WTC11 (cell line): ENCODE measurements at regions not wholly inside any gene's neighbourhood (a gene's known extent, or its start where the extent isn't known, plus 50 kb on each side); places are given as distances from the start of the nearest gene placed in this dataset.

Experiments
- TF ChIP-seq, protein P1 (sequence below): sonication (generic); formaldehyde crosslinking; IDR thresholded peaks from 2 replicates; pipeline ENCODE4 v1.8.1; 2022; ENCODE audit warnings: low read depth, missing genetic modification reagents, borderline replicate concordance
- TF ChIP-seq, protein P2 (sequence below): fragments of 200-600 bp; IDR thresholded peaks from 2 replicates; pipeline ENCODE4 v1.8.0; 2022; ENCODE audit warnings: antibody characterized with exemption
- TF ChIP-seq, protein P3 (sequence below): sonication (generic); formaldehyde crosslinking; IDR thresholded peaks from 2 replicates; pipeline ENCODE4 v1.8.1; 2023; ENCODE audit warnings: mild to moderate bottlenecking, missing genetic modification reagents, moderate library complexity
- TF ChIP-seq, protein P4 (sequence below): sonication (generic); formaldehyde crosslinking; IDR thresholded peaks from 2 replicates; pipeline ENCODE4 v1.8.1; 2023; ENCODE audit warnings: mild to moderate bottlenecking, moderate library complexity, missing genetic modification reagents
- TF ChIP-seq, protein P5 (sequence below): sonication (generic); formaldehyde crosslinking; IDR thresholded peaks from 2 replicates; pipeline ENCODE4 v1.8.0; 2022; ENCODE audit warnings: mild to moderate bottlenecking, missing genetic modification reagents
- TF ChIP-seq, protein P6 (sequence below): sonication (generic); formaldehyde crosslinking; conservative IDR thresholded peaks from 2 replicates; pipeline ENCODE4 v1.8.1; 2022; ENCODE audit warnings: mild to moderate bottlenecking, missing genetic modification reagents

DNA sequence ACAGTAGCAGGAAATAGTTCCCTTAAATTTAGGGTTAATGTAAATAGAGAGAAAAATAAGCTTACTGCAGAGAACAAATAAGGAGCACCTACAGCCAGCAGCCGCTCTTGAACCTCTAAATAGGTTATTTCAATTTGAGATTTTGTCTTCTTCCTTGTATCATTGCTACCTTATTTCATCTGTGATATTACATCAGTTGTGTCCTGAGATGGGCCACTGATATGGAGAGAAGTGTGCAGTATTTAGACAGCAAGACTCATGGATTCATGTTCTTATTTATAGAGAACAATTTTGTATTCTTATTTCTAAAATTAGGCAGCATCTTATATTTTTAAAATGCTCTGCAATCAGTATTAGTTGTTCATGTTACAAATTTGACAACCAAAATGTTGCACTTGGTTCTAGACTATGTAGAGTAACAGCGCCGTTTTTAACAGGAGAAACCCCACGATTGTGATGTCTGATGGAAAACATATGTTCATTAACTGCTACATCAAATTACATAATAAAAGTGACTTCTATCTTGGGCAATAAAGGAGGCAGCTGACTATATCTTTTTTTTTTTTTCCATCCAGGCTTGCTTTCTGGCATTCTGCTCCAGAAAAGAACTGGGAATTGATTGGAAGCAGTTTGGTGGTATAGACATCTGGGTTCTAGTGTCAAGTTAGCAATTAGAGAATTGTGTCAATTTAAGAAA is 117.9 kb downstream of the CAND1 start:
- TF ChIP-seq, protein P1, sequence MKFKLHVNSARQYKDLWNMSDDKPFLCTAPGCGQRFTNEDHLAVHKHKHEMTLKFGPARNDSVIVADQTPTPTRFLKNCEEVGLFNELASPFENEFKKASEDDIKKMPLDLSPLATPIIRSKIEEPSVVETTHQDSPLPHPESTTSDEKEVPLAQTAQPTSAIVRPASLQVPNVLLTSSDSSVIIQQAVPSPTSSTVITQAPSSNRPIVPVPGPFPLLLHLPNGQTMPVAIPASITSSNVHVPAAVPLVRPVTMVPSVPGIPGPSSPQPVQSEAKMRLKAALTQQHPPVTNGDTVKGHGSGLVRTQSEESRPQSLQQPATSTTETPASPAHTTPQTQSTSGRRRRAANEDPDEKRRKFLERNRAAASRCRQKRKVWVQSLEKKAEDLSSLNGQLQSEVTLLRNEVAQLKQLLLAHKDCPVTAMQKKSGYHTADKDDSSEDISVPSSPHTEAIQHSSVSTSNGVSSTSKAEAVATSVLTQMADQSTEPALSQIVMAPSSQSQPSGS: no peak
- TF ChIP-seq, protein P2, sequence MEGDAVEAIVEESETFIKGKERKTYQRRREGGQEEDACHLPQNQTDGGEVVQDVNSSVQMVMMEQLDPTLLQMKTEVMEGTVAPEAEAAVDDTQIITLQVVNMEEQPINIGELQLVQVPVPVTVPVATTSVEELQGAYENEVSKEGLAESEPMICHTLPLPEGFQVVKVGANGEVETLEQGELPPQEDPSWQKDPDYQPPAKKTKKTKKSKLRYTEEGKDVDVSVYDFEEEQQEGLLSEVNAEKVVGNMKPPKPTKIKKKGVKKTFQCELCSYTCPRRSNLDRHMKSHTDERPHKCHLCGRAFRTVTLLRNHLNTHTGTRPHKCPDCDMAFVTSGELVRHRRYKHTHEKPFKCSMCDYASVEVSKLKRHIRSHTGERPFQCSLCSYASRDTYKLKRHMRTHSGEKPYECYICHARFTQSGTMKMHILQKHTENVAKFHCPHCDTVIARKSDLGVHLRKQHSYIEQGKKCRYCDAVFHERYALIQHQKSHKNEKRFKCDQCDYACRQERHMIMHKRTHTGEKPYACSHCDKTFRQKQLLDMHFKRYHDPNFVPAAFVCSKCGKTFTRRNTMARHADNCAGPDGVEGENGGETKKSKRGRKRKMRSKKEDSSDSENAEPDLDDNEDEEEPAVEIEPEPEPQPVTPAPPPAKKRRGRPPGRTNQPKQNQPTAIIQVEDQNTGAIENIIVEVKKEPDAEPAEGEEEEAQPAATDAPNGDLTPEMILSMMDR: no peak
- TF ChIP-seq, protein P3, sequence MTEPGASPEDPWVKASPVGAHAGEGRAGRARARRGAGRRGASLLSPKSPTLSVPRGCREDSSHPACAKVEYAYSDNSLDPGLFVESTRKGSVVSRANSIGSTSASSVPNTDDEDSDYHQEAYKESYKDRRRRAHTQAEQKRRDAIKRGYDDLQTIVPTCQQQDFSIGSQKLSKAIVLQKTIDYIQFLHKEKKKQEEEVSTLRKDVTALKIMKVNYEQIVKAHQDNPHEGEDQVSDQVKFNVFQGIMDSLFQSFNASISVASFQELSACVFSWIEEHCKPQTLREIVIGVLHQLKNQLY: no peak
- TF ChIP-seq, protein P4, sequence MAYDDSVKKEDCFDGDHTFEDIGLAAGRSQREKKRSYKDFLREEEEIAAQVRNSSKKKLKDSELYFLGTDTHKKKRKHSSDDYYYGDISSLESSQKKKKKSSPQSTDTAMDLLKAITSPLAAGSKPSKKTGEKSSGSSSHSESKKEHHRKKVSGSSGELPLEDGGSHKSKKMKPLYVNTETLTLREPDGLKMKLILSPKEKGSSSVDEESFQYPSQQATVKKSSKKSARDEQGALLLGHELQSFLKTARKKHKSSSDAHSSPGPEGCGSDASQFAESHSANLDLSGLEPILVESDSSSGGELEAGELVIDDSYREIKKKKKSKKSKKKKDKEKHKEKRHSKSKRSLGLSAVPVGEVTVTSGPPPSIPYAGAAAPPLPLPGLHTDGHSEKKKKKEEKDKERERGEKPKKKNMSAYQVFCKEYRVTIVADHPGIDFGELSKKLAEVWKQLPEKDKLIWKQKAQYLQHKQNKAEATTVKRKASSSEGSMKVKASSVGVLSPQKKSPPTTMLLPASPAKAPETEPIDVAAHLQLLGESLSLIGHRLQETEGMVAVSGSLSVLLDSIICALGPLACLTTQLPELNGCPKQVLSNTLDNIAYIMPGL (CRISPR knock-in tag): no peak
- TF ChIP-seq, protein P5, sequence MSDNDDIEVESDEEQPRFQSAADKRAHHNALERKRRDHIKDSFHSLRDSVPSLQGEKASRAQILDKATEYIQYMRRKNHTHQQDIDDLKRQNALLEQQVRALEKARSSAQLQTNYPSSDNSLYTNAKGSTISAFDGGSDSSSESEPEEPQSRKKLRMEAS (CRISPR knock-in tag): no peak
- TF ChIP-seq, protein P6, sequence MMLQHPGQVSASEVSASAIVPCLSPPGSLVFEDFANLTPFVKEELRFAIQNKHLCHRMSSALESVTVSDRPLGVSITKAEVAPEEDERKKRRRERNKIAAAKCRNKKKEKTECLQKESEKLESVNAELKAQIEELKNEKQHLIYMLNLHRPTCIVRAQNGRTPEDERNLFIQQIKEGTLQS: no peak
